ENCODE measurements at regions not wholly inside any gene's neighbourhood (a gene's known extent, or its start where the extent isn't known, plus 50 kb on each side); places are given as distances from the start of the nearest gene placed in this dataset.
"Not testable (repeated sequence)": the region's sequence is repeated elsewhere in the genome, so short reads cannot be mapped to it uniquely, and the experiment has no call there.

DNA sequence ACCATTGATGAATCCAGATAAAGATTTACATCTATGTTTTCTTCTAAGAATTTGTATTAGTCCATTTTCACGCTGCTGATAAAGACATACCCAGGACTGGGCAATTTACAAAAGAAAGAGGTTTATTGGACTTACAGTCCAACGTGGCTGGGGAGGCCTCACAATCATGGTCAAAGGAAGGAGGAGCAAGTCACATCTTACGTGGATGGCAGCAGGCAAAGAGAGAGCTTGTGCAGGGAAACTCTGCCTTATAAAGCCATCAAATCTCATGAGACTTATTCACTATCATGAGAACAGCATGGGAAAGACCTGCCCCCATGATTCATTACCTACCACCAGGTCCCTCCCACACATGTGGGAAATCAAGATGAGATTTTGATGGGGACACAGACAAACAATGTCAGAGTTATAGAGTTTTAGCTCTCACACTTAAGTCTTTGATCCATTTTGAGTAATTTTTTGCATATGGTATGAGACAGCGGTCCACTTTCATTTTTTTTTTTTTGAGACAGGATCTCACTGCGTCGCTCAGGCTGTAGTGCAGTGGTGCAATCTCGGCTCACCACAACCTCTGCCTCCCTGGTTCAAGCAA is 53.5 kb upstream of the JADE2 start:
- not testable (repeated sequence) for H3K9ac ChIP-seq (ENCODE audit: insufficient read depth in 1 of 2, low read depth in 2 of 2, low read length in 2 of 2)

DNA sequence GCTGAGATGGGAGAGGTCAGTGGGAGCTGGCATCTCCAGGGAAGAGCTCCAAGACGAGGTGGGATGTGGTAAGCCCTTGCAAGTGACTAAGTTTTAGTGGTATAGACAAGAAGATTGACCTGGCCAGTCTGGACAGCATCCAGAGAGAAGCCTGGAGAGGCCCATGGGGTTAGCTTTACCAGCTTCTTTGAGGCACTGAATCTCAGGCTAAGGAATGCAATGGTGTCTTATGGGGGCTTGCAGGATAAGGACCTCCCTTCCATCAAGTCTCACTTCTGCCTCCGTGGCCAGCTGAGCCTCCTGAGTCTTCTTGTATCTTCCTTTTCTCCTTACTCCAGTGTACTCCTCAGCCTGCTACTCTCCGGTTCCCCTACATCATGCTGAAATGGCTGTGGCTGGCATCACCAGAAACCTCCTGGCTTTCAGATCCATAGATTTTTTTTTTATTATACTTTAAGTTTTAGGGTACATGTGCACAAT is 56.5 kb upstream of the JADE2 start:
- DNase-seq (ENCODE audit: extremely low read depth in 1 of 4, low spot score in 3 of 4) (no peak), FAIRE-seq (no peak), ATAC-seq (no peak)
- ChIA-PET POLR2A (interaction anchor here (0.7 kb wide), 2 partner anchors 11 to 1658 kb away, joined by 3 read pairs; no protein-coding TSS in a partner anchor), CTCF (ENCODE audit: low intra/inter-chr PET ratio) (no interaction called here)
- Histone ChIP-seq H3K27me3 (ENCODE audit: control insufficient read depth in 2 of 2, insufficient read depth in 2 of 2, low read length in 2 of 2) (no peaks in the 10 kb centered on the region), H4K20me1 (replicated peaks; ENCODE audit: control insufficient read depth, insufficient read depth, low read length) (no peaks in the 10 kb centered on the region), H3K4me2 (ENCODE audit: insufficient read depth, low read length) (no peak overlapping the region), H2AFZ (ENCODE audit: low read depth, low read length) (peak overlapping the region; percentile 22; the same call in 1 of the 2 replicates), H3K36me3 (ENCODE audit: control insufficient read depth, insufficient read depth, low read length) (no peaks in the 10 kb centered on the region), H3K4me1 (replicated peaks in 1 of 2; ENCODE audit: control insufficient read depth in 2 of 2, insufficient read depth in 2 of 2, low read length in 2 of 2) (peaks cover 32% of the 10 kb centered on the region in 2 experiments), H3K27ac (ENCODE audit: extremely low read depth, low read depth, low read length) (no peak overlapping the region), H3K9me1 (ENCODE audit: control insufficient read depth, insufficient read depth, low read length) (no peaks in the 10 kb centered on the region), H3K79me2 (ENCODE audit: control insufficient read depth, insufficient read depth, low read length) (no peaks in the 10 kb centered on the region), H3K9me3 (replicated peaks; ENCODE audit: control insufficient read depth, insufficient read depth, low read depth, low read length) (no peaks in the 10 kb centered on the region), H3K9ac (ENCODE audit: insufficient read depth in 1 of 2, low read depth in 2 of 2, low read length in 2 of 2) (no peak overlapping the region), H3K4me3 (no peak overlapping the region)
- in situ Hi-C loops (cut with MboI) (no loop called here), intact Hi-C loops (cut with micrococcal nuclease) (loop anchor here (5.0 kb wide), 1 partner anchor 57 kb away; the partner anchor contains the start of gene CDKN2AIPNL)
- BruUV-seq (replicated peaks) = no TSS peak
- 46% methylated on average over 3 of the region's 3 CpGs for WGBS (ENCODE audit: insufficient coverage, low coverage, missing lambda C conversion rate)
- TF ChIP-seq PHB2 (IDR thresholded peaks at IDR 0.05; ENCODE audit: low read depth) (no peak), RBM14 (IDR thresholded peaks at IDR 0.05; ENCODE audit: borderline replicate concordance, insufficient read depth, low read depth, low read length) (no peak), MTA3 (IDR thresholded peaks at IDR 0.05; ENCODE audit: borderline replicate concordance) (no peak), CBFA2T3 (IDR thresholded peaks at IDR 0.05) (no peak), MTA2 (IDR thresholded peaks at IDR 0.05; ENCODE audit: low read depth) (no peak), SMC3 (conservative IDR thresholded peaks at IDR 0.05; ENCODE audit: insufficient read depth, low read depth, low read length) (no peak), RB1 (IDR thresholded peaks at IDR 0.05; ENCODE audit: low read depth) (no peak)

More for the DNA sequence above, 53.5 kb upstream of the JADE2 start:
- BruUV-seq (replicated peaks); H3K27ac ChIP-seq (ENCODE audit: extremely low read depth, low read depth, low read length); H3K9me3 ChIP-seq (replicated peaks; ENCODE audit: control insufficient read depth, insufficient read depth, low read depth, low read length); DNase-seq (ENCODE audit: extremely low read depth in 1 of 4, low spot score in 3 of 4); intact Hi-C loops (cut with micrococcal nuclease); H3K79me2 ChIP-seq (ENCODE audit: control insufficient read depth, insufficient read depth, low read length); H3K4me2 ChIP-seq (ENCODE audit: insufficient read depth, low read length); CTCF ChIA-PET (ENCODE audit: low intra/inter-chr PET ratio); FAIRE-seq; POLR2A ChIA-PET; ATAC-seq; H4K20me1 ChIP-seq (replicated peaks; ENCODE audit: control insufficient read depth, insufficient read depth, low read length); H3K27me3 ChIP-seq (ENCODE audit: control insufficient read depth in 2 of 2, insufficient read depth in 2 of 2, low read length in 2 of 2); H3K4me3 ChIP-seq; in situ Hi-C loops (cut with MboI); H2AFZ ChIP-seq (ENCODE audit: low read depth, low read length); H3K36me3 ChIP-seq (ENCODE audit: control insufficient read depth, insufficient read depth, low read length); H3K9me1 ChIP-seq (ENCODE audit: control insufficient read depth, insufficient read depth, low read length): not testable (repeated sequence)
- WGBS (ENCODE audit: insufficient coverage, low coverage, missing lambda C conversion rate) = 63% methylated on average over 7 of the region's 7 CpGs
- peaks cover 5 to 13% of the 10 kb centered on the region in 2 experiments for H3K4me1 ChIP-seq (replicated peaks in 1 of 2; ENCODE audit: control insufficient read depth in 2 of 2, insufficient read depth in 2 of 2, low read length in 2 of 2)
- TF ChIP-seq ZNF766 (CRISPR knock-in tag; conservative IDR thresholded peaks at IDR 0.05) = peak; percentile 43; the same call in 1 of the 2 replicates
- TF ChIP-seq ZNF431 (CRISPR knock-in tag; IDR thresholded peaks at IDR 0.05) = peak; percentile 96

Measured in K562 (cell line).